CD4-positive, alpha-beta T cell (primary cell): ENCODE measurements at regions not wholly inside any gene's neighbourhood (a gene's known extent, or its start where the extent isn't known, plus 50 kb on each side); places are given as distances from the start of the nearest gene placed in this dataset.

Source experiments
- ATAC-seq: fragments of 200-7000 bp; cut with Tn5 transposase; one replicate; pipeline ENCODE4 v1.10.0; 2022; ENCODE audit warnings: mild to moderate bottlenecking; ENCODE audit not compliant: poor library complexity
- CTCF ChIA-PET: fragments of 350-600 bp; sonication (Branson Sonifier 250); formaldehyde crosslinking; loops from one replicate; lab custom pipeline; 2021; ENCODE audit warnings: antibody characterized with exemption, inconsistent platforms; lab: Charles Lee
- POLR2A ChIA-PET: fragments of 350-600 bp; sonication (Branson Sonifier 250); formaldehyde crosslinking; loops from one replicate; lab custom pipeline; 2021; ENCODE audit warnings: antibody characterized with exemption, inconsistent platforms; lab: Charles Lee
- DNase-seq, 14 experiments: peaks; one replicate each; pipeline ENCODE4 v3.0.0-alpha.2; 2013 to 2020; ENCODE audit warnings: mixed read lengths in 2 of 14
- H3K27ac ChIP-seq, 2 donors: one replicate each; pipeline versions ENCODE4 v1.5.1 to v1.7.0; 2013; ENCODE audit warnings: low read length in 2 of 2, low read depth in 1 of 2, mild to moderate bottlenecking in 1 of 2
- H3K27me3 ChIP-seq, 2 experiments: 1 replicate in 1 of 2; 2 replicates in 1 of 2; pipeline versions ENCODE4 v1.6.1 to v1.7.0; 2013; ENCODE audit warnings: low read length in 2 of 2, control low read depth in 1 of 2, mild to moderate bottlenecking in 1 of 2, moderate library complexity in 1 of 2; ENCODE audit not compliant: insufficient read depth in 2 of 2, control insufficient read depth in 1 of 2
- H3K36me3 ChIP-seq: one replicate; pipeline ENCODE4 v1.6.1; 2013; ENCODE audit warnings: low read length, control low read depth; ENCODE audit not compliant: insufficient read depth
- H3K4me1 ChIP-seq: one replicate; pipeline ENCODE4 v1.6.1; 2013; ENCODE audit warnings: low read length, control low read depth; ENCODE audit not compliant: insufficient read depth
- H3K4me3 ChIP-seq: one replicate; pipeline ENCODE4 v1.5.1; 2013; ENCODE audit warnings: mild to moderate bottlenecking, low read length, moderate library complexity
- H3K9me3 ChIP-seq, 2 experiments: 1 replicate in 1 of 2; 2 replicates in 1 of 2; pipeline versions ENCODE4 v1.6.1 to v1.7.0; 2013; ENCODE audit warnings: low read length in 2 of 2, mild to moderate bottlenecking in 2 of 2, control low read depth in 1 of 2, moderate library complexity in 1 of 2; ENCODE audit not compliant: control insufficient read depth in 1 of 2, insufficient read depth in 1 of 2
- H3K27ac Mint-ChIP-seq: one replicate; pipeline ENCODE4 v1.8.0; 2020; ENCODE audit warnings: mixed read lengths
- H3K27me3 Mint-ChIP-seq: one replicate; pipeline ENCODE4 v1.8.0; 2021; ENCODE audit warnings: mixed read lengths
- H3K36me3 Mint-ChIP-seq: one replicate; pipeline ENCODE4 v1.8.0; 2021; ENCODE audit warnings: low read depth, mixed read lengths
- H3K4me1 Mint-ChIP-seq: one replicate; pipeline ENCODE4 v1.8.0; 2021; ENCODE audit warnings: low read depth, mixed read lengths
- H3K4me3 Mint-ChIP-seq: one replicate; pipeline ENCODE4 v1.8.0; 2020; ENCODE audit warnings: mild to moderate bottlenecking, mixed read lengths
- H3K9me3 Mint-ChIP-seq: one replicate; pipeline ENCODE4 v1.8.0; 2020; ENCODE audit warnings: mixed read lengths
- CTCF ChIP-seq: fragments of 200-600 bp; IDR thresholded peaks from one replicate; pipeline ENCODE4 v1.8.0; 2022; ENCODE audit warnings: antibody characterized with exemption, mild to moderate bottlenecking
- intact Hi-C, 2 experiments: fragments of 100-400 bp; cut with DNase I in 1 of 2; cut with micrococcal nuclease in 1 of 2; formaldehyde crosslinking; loops; one replicate each; pipeline versions ENCODE4 v1.15.1 to v1.9.0; 2023 to 2025; cut with DNase I, micrococcal nuclease

- TF ChIP-seq CTCF: no peak
- Histone ChIP-seq H3K4me1 (no peaks in the 10 kb centered on the region), H3K4me3 (no peak overlapping the region), H3K9me3 (no peaks in the 10 kb centered on the region), H3K27ac (no peak overlapping the region), H3K27me3 (no peaks in the 10 kb centered on the region), H3K36me3 (no peaks in the 10 kb centered on the region)
- Mint-ChIP-seq H3K4me1 (no peaks in the 10 kb centered on the region), H3K9me3 (peaks cover 11% of the 10 kb centered on the region), H3K27ac (no peak overlapping the region), H3K36me3 (no peaks in the 10 kb centered on the region), H3K4me3 (no peak overlapping the region), H3K27me3 (no peaks in the 10 kb centered on the region)
- ChIA-PET POLR2A (no interaction called here), CTCF (interaction anchor here (1.0 kb wide), 1 partner anchor 9 kb away, joined by 3 read pairs; no protein-coding TSS in a partner anchor)
- intact Hi-C loops: no loop called here
- DNase-seq (no peak), ATAC-seq (no peak)
Measured at GRCh38 chr4:127203562-127204200, 429.1 kb upstream of the INTU start.

GRCh38 chr4:127204322-127204721, 428.4 kb upstream of the INTU start:
- no peak for TF ChIP-seq CTCF
- Mint-ChIP-seq H3K4me1 (no peaks in the 10 kb centered on the region), H3K9me3 (peaks cover 13% of the 10 kb centered on the region), H3K27ac (no peak overlapping the region), H3K4me3 (no peak overlapping the region), H3K27me3 (no peaks in the 10 kb centered on the region), H3K36me3 (no peaks in the 10 kb centered on the region)
- Histone ChIP-seq H3K27me3 (no peaks in the 10 kb centered on the region), H3K36me3 (no peaks in the 10 kb centered on the region), H3K27ac (no peak overlapping the region), H3K4me3 (no peak overlapping the region), H3K4me1 (no peaks in the 10 kb centered on the region), H3K9me3 (no peaks in the 10 kb centered on the region)
- intact Hi-C loops: no loop called here
- ATAC-seq (no peak), DNase-seq (no peak)
- POLR2A ChIA-PET: no interaction called here
- CTCF ChIA-PET: no interaction called here

GRCh38 chr4:127209580-127210095, 423.1 kb upstream of the INTU start:
- intact Hi-C loops: no loop called here
- H3K9me3 ChIP-seq: no peaks in the 10 kb centered on the region
- Mint-ChIP-seq H3K27me3 (no peaks in the 10 kb centered on the region), H3K4me1 (no peaks in the 10 kb centered on the region), H3K36me3 (no peaks in the 10 kb centered on the region), H3K27ac (no peak overlapping the region), H3K9me3 (peaks cover 14% of the 10 kb centered on the region), H3K4me3 (no peak overlapping the region)
- POLR2A ChIA-PET: no interaction called here
- H3K27me3 ChIP-seq: no peaks in the 10 kb centered on the region
- H3K4me3 ChIP-seq: no peak overlapping the region
- no peak overlapping the region for H3K27ac ChIP-seq
- DNase-seq (no peak), ATAC-seq (no peak)
- H3K36me3 ChIP-seq: no peaks in the 10 kb centered on the region
- TF ChIP-seq CTCF: no peak
- CTCF ChIA-PET: no interaction called here
- H3K4me1 ChIP-seq: no peaks in the 10 kb centered on the region
